Lower leg skin (tissue), 3 donors: ENCODE measurements at regions not wholly inside any gene's neighbourhood (a gene's known extent, or its start where the extent isn't known, plus 50 kb on each side); places are given as distances from the start of the nearest gene placed in this dataset.

Experiments
- POLR2A ChIP-seq, 2 donors: fragments of 450-650 bp; IDR thresholded peaks; one replicate each; pipeline ENCODE4 v1.6.1; 2016 to 2017; ENCODE audit warnings: antibody characterized with exemption in 2 of 2, mild to moderate bottlenecking in 1 of 2, moderate library complexity in 1 of 2
- TF ChIP-seq, protein P1 (sequence below), 3 donors: fragments of 450-650 bp; IDR thresholded peaks; one replicate each; pipeline ENCODE4 v1.5.1; 2016; ENCODE audit warnings: antibody characterized with exemption in 3 of 3, mild to moderate bottlenecking in 3 of 3, moderate library complexity in 2 of 3

DNA sequence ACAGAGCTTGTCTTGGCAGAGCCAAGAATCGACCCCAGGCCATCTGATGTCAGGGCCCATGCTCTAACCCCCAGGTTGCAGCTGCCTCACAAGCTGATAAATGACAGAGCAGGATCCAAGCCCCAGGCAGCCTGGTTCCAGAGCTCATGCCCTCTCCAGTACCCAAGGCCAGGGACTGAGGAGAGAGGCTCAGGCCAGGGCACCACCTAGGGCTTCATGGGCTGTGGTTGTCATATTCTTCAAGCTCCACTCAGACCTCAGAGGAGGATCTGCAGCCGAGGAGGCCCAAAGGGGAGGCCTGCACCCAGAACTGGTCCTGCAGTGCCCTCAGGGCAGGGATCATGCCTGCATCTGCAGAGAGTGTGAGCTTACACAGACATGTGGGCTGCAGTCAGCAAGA, 301.1 kb downstream of the MATN1 start:
- TF ChIP-seq, protein P1, sequence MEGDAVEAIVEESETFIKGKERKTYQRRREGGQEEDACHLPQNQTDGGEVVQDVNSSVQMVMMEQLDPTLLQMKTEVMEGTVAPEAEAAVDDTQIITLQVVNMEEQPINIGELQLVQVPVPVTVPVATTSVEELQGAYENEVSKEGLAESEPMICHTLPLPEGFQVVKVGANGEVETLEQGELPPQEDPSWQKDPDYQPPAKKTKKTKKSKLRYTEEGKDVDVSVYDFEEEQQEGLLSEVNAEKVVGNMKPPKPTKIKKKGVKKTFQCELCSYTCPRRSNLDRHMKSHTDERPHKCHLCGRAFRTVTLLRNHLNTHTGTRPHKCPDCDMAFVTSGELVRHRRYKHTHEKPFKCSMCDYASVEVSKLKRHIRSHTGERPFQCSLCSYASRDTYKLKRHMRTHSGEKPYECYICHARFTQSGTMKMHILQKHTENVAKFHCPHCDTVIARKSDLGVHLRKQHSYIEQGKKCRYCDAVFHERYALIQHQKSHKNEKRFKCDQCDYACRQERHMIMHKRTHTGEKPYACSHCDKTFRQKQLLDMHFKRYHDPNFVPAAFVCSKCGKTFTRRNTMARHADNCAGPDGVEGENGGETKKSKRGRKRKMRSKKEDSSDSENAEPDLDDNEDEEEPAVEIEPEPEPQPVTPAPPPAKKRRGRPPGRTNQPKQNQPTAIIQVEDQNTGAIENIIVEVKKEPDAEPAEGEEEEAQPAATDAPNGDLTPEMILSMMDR (IDR thresholded peaks at IDR 0.05), result no peak
- no peak for TF ChIP-seq POLR2A (IDR thresholded peaks at IDR 0.05)
